PFSK-1 (cell line): ENCODE measurements at regions not wholly inside any gene's neighbourhood (a gene's known extent, or its start where the extent isn't known, plus 50 kb on each side); places are given as distances from the start of the nearest gene placed in this dataset.

Source experiments
- FOXP2 ChIP-seq: optimal IDR thresholded peaks from 2 replicates; pipeline ENCODE3; 2011; ENCODE audit warnings: borderline replicate concordance, control low read depth, inconsistent platforms; ENCODE audit not compliant: insufficient read depth; ENCODE audit errors: extremely low read length, extremely low read depth
- POLR2AphosphoS5 ChIP-seq: IDR thresholded peaks from 2 replicates; pipeline ENCODE4 v1.6.1; 2012; ENCODE audit warnings: low read depth, mild to moderate bottlenecking, control low read depth, low read length, moderate library complexity
- SIN3A ChIP-seq: IDR thresholded peaks from 2 replicates; pipeline ENCODE4 v1.6.1; 2012; ENCODE audit warnings: mild to moderate bottlenecking, low read length, moderate library complexity, borderline replicate concordance; ENCODE audit not compliant: insufficient read depth
- TAF1 ChIP-seq: IDR thresholded peaks from 2 replicates; pipeline ENCODE4 v1.6.1; 2012; ENCODE audit warnings: low read length, control low read depth, borderline replicate concordance; ENCODE audit not compliant: insufficient read depth
- TF ChIP-seq, protein P1 (sequence below), 2 experiments: IDR thresholded peaks; 2 replicates each; pipeline versions ENCODE4 v1.6.1 to v1.8.0; 2011 to 2012; ENCODE audit warnings: low read depth in 2 of 2, low read length in 2 of 2, control low read depth in 1 of 2, inconsistent platforms in 1 of 2, mild to moderate bottlenecking in 1 of 2, moderate library complexity in 1 of 2; ENCODE audit not compliant: insufficient read depth in 1 of 2

GRCh38 chr7:41059796-41060195 lies 643.1 kb downstream of the INHBA start:
- no peak for TF ChIP-seq SIN3A
- no peak for TF ChIP-seq TAF1
- no peak for TF ChIP-seq POLR2AphosphoS5
- no peak for TF ChIP-seq FOXP2
- TF ChIP-seq, protein P1, sequence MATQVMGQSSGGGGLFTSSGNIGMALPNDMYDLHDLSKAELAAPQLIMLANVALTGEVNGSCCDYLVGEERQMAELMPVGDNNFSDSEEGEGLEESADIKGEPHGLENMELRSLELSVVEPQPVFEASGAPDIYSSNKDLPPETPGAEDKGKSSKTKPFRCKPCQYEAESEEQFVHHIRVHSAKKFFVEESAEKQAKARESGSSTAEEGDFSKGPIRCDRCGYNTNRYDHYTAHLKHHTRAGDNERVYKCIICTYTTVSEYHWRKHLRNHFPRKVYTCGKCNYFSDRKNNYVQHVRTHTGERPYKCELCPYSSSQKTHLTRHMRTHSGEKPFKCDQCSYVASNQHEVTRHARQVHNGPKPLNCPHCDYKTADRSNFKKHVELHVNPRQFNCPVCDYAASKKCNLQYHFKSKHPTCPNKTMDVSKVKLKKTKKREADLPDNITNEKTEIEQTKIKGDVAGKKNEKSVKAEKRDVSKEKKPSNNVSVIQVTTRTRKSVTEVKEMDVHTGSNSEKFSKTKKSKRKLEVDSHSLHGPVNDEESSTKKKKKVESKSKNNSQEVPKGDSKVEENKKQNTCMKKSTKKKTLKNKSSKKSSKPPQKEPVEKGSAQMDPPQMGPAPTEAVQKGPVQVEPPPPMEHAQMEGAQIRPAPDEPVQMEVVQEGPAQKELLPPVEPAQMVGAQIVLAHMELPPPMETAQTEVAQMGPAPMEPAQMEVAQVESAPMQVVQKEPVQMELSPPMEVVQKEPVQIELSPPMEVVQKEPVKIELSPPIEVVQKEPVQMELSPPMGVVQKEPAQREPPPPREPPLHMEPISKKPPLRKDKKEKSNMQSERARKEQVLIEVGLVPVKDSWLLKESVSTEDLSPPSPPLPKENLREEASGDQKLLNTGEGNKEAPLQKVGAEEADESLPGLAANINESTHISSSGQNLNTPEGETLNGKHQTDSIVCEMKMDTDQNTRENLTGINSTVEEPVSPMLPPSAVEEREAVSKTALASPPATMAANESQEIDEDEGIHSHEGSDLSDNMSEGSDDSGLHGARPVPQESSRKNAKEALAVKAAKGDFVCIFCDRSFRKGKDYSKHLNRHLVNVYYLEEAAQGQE (IDR thresholded peaks at IDR 0.05; ENCODE audit: insufficient read depth in 1 of 2, low read depth in 2 of 2, low read length in 2 of 2), result no peak

GRCh38 chr7:41058986-41059741 lies 643.7 kb downstream of the INHBA start:
- TF ChIP-seq, protein P1 (IDR thresholded peaks at IDR 0.05; ENCODE audit: insufficient read depth in 1 of 2, low read depth in 2 of 2, low read length in 2 of 2), result no peak
- no peak for TF ChIP-seq POLR2AphosphoS5
- TF ChIP-seq TAF1, result no peak
- no peak for TF ChIP-seq FOXP2
- TF ChIP-seq SIN3A, result no peak

DNA sequence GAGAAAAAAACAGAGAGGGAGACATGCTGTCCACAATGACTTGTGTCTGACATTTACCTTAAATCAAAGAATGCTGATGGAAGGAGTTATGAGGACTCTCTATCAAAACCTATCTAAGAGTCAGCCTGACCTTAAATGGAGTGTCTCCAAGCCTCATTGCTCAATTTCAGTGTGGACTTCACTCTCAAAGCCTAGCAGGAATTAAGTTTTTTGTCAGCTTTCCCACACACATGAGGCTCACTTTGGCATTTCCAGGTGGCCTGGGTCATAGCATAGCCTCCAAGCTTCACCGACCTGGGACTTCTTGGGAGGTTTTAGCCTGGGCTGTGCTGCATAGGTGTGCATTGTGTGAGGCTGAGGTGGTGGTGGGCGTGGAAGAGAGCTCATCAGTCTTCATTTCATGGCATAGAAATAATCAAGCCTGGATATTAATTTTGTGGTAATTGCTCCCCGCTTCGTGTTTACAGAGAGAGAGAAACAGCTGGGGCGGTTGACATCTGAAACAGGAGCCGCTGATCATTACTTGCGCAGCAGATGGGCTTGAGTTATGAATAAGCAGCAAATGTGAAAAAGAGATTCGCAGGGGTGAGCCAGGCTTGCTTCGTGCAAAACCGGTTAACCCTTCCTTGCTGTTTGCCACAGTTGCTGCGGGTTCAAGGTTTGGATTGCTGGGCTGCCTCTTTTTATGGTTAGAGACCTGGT lies 647.8 kb downstream of the INHBA start:
- TF ChIP-seq, protein P1 (IDR thresholded peaks at IDR 0.05; ENCODE audit: insufficient read depth in 1 of 2, low read depth in 2 of 2, low read length in 2 of 2), result no peak
- TF ChIP-seq SIN3A (no peak), FOXP2 (no peak), POLR2AphosphoS5 (no peak), TAF1 (no peak)

DNA sequence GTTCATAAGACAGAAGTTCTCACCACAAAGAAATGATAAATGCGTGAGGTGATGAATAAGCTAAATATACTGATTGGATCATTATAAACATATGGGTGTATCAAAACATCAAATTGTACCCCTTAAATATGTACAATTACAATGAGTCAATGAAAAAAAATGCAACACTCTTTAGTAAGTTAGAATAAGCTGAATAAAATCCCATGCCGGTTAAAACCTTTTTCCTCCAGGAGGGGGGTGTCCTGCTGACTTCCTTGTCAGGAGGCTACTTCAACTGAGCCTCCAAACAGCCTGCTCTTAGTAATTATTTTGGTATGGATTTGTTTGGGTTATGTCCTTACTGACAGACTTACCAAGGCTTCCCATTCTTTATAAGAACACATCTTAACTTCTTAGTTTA lies 649.1 kb downstream of the INHBA start:
- TF ChIP-seq POLR2AphosphoS5 (no peak), FOXP2 (no peak), TAF1 (no peak), SIN3A (no peak)
- TF ChIP-seq, protein P1 (IDR thresholded peaks at IDR 0.05; ENCODE audit: insufficient read depth in 1 of 2, low read depth in 2 of 2, low read length in 2 of 2), result no peak

DNA sequence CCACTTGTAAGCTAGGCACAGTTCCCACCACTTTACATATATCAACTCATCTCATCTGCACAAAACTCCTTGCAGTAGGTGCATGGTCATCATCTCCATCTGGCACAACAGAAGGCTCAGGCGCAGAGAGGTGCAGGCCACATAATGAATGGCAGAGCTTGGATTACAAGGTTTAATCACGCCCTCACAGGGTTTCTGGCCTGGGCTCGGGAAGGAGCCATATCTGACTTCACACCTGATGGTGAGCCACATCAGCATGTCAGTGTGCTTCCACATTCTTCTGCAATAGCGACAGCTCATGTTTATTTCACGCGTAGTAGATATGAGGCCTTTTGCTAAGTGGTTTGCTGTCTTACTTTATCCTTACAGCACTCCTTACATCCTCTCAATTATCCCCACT lies 650.2 kb downstream of the INHBA start:
- TF ChIP-seq, protein P1 (IDR thresholded peaks at IDR 0.05; ENCODE audit: insufficient read depth in 1 of 2, low read depth in 2 of 2, low read length in 2 of 2), result no peak
- TF ChIP-seq SIN3A (no peak), TAF1 (no peak), FOXP2 (no peak), POLR2AphosphoS5 (no peak)
